Activated CD4-positive, alpha-beta T cell treated with anti-CD3 and anti-CD28 coated beads, Interleukin-2, Interleukin-6, amounts not matched to agents 100 ng/mL and 50 ng/mL, durations not matched to agents 16 hours and 8 hours (primary cell): ENCODE measurements at regions not wholly inside any gene's neighbourhood (a gene's known extent, or its start where the extent isn't known, plus 50 kb on each side); places are given as distances from the start of the nearest gene placed in this dataset.
"Not testable (repeated sequence)": the region's sequence is repeated elsewhere in the genome, so short reads cannot be mapped to it uniquely, and the experiment has no call there.

Source experiments
- DNase-seq: peaks from one replicate; pipeline ENCODE4 v3.0.0-alpha.2; 2020

DNA sequence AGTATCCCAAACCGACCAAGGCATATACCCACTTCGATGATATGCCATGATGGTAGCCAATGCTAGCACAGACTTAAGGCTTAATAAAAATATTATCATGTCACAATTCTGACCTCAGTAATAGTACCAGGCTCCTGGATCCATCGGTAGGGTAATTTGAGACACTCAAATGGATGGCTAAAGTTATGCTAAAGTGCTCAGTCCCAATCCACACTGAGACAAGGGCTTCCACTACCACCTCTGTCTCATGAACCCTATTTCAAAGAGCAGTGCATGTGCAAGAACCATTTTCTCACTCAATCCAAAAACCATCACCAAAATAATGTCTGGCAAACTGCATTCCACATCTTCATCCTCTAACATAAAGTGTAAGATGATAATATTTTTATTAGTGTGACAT, 122.4 kb upstream of the KRR1 start:
- DNase-seq = no peak

DNA sequence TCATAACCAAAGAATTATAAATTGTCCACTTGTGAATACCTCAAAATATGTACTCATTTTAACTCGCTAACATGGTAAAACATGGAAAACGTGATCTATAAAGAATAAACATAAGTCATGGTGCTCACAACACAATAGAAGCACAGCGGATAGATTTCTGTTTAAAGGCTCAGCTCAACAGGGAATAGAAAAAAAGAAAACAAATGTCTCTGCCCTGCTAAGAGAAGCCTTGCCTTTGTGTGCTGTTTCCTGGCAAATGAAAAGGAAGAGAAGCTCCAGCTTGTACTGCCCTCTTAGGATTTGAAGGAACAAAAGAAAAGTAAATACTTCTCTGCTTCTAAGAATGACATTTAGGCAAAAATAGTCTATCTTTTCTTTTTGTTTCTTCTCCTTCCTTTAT, 121.0 kb upstream of the KRR1 start:
- no peak for DNase-seq

DNA sequence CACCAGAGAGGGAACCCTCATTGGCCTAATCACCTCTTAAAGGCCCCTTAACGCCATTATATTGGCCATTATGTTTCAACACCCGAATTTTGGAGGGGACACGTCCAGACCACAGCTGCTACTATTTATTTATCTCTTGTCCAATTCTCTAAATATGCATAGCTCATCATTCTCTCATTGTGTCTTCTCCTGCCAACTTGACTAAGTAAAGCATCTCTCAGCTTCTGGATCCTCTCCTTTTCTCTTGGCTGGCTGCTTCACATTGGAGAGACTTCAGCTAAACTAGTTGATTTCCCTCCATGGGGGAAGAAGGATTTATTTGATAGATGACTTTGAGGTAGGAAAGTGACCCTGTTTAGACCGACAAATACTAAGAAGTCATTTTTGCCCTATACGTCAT, 120.4 kb upstream of the KRR1 start:
- no peak for DNase-seq

DNA sequence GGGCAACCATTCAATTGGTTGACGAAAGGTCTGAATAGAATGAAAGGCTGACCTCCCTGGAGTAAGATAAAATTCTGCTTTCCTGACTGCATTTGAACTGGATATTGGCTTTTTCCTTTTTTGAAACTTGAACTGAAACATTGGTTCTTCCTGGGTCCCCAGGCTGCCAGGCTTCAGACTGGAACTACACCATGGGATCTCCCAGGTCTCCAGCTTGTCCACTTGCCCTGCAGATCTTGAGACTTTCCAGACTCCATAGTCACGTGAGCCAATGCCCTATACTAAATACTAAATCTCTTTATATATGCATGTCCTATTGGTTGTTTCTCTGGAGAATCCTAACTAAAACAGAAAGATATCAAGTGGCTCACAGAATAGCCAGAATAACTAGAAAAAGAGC, 118.7 kb upstream of the KRR1 start:
- DNase-seq = no peak

DNA sequence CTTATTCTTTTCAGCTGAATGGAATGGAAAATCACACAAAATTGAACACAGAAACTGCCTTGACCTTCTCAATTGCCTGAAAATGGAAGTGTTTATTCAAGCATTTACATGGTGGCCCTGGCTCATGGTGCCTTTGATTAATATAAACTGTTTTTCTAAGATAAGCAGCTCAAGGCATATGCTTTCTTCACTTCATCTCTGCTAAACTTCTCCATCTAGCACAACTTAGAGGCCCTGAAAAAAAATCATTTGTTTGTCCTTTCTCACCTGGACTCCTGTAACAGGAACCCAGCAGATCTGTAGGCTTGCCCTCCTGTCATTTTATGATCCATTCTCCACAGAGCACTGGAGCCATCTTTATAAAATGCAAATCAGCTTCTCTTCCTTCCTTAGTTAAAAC, 117.5 kb upstream of the KRR1 start:
- DNase-seq = no peak

DNA sequence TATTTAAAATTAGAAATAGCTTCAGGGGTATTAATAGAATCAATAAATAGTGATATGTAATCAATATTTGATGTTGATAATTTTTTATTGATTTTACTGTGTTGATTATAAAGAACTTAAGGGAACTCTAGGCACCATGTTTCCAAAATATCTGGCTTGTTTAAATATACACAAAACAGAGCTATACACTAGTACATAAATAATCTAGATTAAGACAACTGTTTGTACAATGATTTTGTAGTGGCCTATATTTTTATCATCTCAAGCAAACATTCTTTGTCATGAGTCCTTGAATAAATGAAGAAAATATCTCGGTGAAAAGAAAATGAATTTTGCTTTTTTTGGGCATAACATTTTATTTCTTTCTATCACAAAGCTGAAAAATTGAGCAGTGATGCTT, 117.1 kb upstream of the KRR1 start:
- no peak for DNase-seq

DNA sequence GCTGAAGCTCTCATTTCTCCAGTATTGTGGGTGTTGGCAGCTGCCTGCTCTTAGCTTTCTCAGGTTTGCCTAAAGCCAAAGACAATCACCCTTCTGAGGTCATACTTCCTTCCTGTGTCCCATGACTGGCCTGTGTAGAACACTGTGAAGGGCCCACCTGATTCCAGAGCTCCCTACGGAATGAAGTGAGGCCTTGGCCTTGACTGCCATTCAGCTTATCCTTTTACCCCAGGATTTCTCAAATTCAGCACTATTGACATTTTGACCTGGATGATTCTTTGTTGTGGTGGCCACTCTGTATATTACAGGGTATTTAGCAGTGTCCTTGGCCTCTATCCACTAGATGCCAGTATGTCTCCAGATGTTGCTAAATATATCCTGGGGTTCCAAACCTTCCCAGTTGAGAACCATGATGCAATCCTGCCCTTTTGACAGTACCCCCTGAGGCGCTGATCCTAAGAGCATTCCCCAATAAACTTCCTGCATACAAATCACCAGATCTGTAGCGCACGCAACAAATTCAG, 112.3 kb upstream of the KRR1 start:
- no peak for DNase-seq

DNA sequence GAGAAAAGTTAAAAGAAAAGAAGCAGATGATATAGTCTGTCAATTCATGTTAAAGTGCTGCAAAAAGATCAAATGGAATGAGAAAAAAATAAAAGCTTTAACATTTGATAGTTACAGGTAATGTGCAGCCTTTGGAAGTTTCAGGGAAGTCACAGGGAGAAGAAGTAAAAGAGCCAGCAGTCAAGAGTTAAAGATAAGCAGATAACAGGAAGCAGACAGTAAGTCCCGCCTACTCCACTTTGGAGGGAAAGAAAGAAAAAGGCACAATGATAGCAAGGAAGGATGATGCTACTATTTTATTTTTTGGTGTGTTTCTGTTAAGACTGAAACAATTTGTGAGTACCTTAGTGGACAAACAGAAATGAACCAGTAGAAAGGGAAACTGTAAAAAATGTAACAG, 111.1 kb upstream of the KRR1 start:
- no peak for DNase-seq

DNA sequence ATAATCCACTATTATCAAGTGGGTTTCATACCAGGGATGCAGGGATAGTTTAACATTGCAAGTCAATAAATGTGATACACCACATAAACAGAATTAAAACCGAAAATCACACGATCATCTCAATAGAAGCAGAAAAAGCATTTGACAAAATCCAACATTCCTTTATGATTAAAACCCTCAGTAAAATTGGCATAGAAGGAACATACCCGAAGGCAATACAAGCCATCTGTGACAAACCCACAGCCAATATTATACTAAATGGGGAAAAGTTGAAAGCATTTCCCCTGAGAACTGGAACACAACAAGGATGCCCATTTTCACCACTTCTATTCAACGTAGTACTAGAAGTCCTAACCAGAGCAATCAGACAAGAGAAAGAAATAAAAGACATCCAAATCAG, 103.0 kb upstream of the KRR1 start:
- not testable (repeated sequence) for DNase-seq

DNA sequence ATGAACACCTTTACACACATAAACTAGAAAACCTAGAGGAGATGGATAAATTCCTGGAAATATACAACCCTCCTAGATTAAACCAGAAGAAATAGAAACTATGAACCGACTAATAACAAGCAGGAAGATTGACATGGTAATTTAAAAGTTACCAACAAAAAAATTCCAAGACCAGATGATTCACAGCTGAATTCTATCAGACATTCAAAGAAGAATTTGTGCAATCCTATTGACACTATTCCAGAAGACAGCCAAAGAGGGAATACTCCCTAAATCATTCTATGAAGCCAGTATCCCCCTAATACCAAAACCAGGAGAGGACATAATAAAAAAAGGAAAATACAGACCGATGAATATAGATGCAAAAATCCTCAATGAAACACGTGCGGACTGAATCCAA, 102.6 kb upstream of the KRR1 start:
- no peak for DNase-seq

DNA sequence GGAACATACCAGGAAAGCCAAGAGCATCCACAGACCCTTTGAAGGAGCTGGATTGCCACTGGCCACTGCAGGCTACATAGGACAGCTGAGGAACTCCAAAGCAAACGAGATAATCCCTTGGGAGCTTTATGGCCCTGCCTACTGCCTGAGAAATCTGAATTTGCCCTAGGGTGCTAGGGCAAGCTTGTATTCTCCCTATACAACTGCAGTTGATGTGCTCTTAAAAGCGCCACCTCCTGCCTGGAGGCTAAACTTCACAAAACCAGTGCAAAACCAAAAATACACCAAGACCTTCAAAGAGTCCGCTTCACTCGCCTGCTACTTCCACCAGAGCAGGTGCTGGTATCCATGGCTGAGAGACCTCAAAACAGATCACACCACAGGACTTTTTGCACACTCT, 99.6 kb upstream of the KRR1 start:
- no peak for DNase-seq

DNA sequence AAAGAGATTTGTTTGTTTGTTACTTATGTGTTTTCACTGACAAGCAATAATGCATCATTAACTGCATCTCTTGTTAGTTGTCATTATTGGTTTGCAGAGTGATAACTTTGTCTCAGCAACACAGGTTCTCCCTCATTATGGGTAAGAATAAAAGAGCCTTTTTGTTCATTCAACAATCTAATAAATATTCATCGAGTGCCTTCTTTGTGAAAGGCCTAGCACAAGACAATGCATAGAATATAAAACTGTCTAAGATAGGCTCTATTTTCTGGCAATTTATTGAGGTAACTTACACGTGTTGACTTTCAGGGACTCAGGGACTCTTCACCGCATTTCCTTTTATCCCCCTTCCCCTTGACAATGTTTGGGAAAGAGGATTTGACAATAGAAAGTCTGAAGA, 95.5 kb upstream of the KRR1 start:
- no peak for DNase-seq

DNA sequence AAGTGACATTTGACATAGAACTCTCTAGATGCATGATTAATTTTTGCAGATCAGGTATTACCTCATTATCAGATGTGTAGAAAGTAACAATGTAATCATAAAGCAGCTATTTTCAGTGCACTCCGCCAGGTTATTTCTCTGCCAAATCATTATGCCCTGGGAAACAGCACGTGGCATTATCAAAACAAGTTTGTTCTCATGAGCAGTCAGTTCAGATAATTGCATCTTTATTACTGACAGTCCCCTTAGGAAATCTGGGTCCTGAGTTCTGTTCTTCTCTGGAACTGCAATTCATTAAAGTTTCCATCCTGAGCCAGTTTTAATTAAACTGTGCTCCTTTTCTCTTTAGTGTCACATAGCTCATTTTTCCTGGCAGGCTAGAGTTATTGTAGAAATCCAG, 94.7 kb upstream of the KRR1 start:
- DNase-seq = no peak

DNA sequence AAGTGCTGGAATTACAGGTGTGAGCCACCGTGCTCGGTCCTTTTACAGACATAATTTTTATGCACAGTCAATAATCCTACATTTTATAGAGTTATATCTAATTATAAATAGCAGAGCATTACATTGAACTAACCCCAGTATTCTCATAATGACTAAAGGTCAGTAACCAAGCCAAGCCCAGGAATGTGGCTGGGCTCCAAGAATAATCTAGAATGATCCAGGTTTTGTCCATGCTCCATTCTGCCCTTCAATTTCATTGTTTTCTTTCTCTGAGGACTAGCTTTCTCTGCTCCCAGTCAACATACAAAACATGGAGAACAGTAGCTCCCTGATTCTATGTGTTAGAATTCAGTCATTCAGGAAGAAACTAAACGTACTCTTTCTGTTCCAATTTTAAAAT, 92.1 kb upstream of the KRR1 start:
- DNase-seq = no peak

DNA sequence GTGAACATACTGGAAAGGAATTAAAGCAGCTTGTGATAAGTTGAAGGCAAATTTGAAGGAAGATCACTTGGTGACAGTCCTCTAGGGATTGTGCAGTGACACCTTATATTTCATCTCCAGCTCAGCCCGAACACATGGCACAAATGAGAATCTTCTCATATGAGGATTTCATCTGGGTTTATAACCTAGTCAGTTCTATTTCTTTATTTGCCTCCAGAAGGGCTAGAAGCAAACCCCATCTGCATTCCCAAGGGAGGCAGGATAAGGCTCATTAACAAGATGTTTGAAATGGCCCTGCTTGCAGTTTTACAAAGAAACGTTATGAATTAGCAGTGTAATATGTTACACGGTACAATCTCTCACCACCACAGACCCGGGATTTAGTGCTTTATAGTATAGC, 90.7 kb upstream of the KRR1 start:
- no peak for DNase-seq

DNA sequence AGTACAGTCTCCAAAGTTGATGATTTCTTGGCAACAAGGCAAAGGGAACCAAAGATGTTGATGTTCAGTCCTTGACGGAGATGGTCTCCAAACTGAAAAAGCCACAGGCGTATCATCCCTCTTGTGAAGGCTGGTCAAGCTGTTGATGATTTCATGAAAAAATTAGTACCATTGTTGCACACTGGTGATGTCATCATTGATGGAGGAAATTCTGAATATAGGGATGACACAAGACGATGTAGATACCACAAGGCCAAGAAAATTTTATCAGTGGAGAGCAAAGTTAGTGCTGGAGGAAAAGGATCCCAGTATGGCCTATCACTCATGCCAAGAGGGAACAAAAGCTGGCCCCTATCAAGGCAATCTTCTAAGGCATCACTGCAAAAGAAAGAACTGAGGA, 88.7 kb upstream of the KRR1 start:
- DNase-seq = no peak

DNA sequence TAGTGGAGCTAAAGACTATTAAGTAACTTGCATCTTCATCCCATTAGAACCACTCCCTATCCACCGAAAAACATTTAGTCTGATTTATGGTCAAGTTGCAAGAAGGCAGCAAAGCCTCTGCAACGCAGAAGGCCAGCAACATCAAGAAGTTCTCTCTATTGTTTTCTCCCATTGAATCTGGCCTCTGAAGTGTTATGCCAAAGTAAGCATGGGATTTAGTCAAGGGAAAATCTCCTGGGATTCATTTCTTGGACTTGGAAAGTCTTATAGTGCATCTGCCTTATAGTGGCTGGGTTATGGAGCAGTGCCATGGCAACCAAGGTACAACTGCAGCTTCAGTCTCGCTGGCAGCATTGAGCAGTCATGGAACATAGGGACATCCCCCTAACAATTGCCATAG, 87.7 kb upstream of the KRR1 start:
- DNase-seq = no peak

DNA sequence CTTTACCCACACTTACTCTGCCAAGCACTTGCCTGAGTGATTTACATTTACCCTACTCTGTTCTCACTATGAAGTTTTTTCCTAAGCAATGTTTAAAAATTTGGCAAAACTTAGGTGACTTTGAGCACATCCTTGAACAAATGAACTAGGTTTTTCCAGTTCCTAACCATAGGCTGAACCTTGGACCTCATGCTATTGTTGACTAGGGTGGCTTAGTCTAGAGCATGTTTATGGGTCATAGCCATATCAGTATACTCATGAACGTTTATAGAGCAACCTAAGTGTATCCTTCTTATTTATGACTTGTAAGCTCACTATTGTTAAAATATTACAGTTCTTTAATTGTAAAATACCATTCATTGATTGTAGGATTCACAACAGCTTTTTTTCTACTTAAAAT, 85.0 kb upstream of the KRR1 start:
- DNase-seq = no peak

DNA sequence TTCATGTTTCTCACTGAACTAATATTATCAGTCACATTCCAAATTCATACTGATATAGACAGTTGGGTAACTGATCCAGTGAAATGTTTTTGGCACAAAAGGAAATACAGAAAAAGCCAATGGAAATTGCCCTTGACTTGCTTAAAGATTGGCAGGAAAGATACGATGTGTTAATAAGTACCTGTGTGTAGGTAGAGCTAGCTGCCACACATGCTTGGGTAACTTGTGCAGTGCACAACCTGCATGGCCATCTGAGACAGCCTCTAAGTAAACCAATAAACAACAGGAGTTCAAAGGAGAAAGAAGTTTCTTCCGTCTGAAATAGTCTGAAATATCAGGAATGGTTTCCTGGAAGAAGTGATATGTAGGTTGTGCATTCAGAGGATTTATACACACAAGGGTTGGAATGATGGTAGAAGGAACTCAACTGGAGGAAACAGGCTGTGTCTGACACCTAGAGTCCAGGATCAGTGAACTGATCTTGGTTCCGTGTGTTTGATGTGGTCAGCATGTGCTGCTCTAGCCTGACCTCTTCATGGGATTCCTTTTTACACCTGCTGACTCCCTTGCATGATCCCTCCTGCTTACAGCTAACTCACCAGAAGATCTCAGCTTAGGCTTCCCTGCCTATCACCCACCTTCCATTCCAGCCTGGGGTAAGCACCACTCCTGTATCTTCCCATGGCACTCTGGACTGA, 81.4 kb upstream of the KRR1 start:
- DNase-seq = no peak

DNA sequence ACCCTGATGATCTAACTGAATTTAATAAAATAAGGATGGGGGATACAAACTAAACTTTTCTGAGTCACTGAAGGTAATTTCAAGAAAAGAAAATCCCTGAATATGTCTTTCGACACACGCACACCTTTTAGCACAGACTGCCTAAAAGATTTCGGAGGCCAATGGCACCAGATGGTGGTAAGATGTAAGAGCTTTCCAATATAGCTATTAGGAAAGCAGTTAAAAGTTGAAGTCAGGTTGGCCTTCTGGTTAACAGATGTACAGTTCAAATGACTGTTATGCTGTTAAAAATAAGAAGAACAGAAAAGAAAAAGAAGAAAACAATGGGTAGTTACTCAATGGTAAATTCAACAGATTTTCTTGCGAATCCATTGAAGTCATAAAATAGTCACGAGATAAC, 80.7 kb upstream of the KRR1 start:
- no peak for DNase-seq

DNA sequence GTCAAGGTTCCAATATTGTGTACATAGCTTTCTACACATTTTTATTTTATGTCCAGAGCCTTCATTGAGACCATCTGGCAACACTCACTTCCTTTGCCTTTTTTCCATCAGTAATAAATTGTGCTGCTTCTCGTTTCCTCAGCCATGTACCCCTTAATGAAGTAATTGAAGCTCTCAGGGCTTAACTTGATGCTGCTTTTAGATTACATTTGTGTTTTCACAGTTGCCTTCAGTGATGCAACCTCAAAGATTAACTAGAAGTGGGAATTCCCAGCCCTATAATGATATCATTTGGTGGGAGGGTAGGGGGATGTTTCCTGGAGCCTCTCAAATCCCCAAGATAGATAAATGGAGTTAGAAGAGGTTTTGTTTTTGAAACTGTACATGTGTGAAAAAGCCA, 80.2 kb upstream of the KRR1 start:
- no peak for DNase-seq

DNA sequence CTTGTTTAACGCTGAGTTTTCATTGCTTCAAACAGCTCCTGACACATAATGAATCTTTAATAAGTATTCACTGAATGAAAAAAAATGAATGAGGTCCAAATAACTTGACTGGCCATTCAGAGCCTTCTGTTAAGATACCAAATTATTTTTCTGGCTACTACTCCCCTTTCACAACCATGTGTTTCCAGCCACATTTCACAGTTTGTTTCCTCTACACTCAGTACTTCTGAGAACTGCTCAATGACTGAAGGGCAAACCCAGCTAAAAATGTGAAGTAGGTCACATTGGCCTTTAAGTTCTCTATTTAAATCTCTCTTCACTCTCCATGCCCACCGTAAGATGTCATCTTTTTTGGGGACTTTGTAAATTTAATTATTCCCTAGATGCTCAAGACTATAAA, 78.4 kb upstream of the KRR1 start:
- no peak for DNase-seq

DNA sequence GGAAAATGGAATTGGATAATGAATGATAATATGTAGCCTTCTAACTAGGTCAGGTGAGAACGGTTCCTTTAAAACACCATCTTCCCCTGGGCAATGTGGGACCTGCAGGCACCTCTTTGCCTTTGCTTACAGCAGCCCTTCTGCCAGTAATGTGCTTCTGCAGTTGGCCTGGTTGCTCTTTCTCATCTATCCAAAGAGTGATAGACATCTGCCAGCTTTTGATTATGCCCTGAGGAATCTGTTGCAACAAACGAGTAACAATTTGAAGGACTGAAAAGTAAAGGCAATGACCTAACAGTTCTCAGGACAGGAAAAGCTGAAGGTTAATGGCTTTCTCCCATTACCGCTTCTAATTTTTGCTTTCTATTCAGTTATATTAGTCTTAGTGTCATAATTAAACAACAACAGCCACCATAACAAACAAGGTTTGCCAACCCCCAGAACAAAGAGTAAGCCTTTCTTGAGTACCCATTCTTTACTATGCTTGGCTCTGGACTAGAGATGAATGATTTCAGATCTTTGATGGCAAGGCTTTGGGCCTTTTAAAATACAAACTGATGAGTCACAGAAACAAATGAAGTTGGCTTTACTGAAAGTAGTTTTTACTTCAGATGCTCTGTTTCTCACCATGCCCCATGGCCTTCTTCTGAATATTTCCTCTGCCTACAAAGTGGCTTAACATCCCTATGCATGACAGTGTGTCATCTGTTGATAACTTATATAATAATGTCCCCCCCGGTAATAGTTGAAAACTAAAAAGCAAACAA, 76.1 kb upstream of the KRR1 start:
- no peak for DNase-seq

DNA sequence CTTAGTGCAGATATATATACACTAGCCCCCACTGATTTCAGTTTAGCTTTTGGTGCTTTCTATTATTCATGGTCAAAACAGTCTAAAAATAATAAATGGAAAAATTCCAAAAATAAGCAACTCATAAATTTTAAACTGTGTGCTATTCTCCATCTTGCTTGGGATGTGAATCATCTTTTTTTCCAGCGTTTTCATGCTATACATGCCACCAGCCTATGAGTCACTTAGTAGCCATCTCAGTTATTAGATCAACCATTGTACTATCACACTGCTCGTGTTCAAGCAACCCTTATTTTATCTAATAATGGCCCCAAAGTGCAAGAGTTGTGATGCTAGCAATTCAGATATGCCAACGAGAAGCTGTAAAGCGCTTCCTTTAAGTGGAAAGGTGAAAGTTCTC, 73.9 kb upstream of the KRR1 start:
- DNase-seq = no peak

DNA sequence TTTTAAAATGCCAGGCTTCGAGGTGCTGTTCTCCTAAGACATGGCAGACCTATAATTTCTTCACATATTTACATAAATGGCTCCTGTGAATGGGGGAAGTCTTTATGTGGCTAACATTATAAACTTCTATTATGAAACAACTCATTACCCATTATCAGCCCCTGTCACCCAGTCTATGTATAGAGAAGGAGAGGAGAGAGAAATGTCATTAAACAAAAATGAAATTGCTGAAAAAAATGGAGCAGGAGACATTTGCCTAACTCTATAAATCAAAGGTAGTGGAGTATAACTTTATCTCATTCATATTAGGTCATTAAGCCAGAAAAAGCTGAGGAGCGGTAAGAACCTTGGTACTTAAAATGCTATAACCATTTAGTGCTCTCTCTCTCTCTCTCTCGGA, 71.9 kb upstream of the KRR1 start:
- no peak for DNase-seq
